Dendritic cell treated with granulocyte-macrophage colony-stimulating factor and Interleukin-4, amounts not matched to agents 40 ng/mL and 50 ng/mL, for 4 days (primary cell): ENCODE measurements at regions not wholly inside any gene's neighbourhood (a gene's known extent, or its start where the extent isn't known, plus 50 kb on each side); places are given as distances from the start of the nearest gene placed in this dataset.
"Not testable (repeated sequence)": the region's sequence is repeated elsewhere in the genome, so short reads cannot be mapped to it uniquely, and the experiment has no call there.

ENCODE experiments used
- H3K27ac Mint-ChIP-seq: one replicate; pipeline ENCODE4 v1.8.0; 2022; ENCODE audit warnings: mild to moderate bottlenecking, mixed read lengths
- H3K27me3 Mint-ChIP-seq: one replicate; pipeline ENCODE4 v1.8.0; 2022; ENCODE audit warnings: mild to moderate bottlenecking, mixed read lengths
- H3K36me3 Mint-ChIP-seq: one replicate; pipeline ENCODE4 v1.8.0; 2022; ENCODE audit warnings: low read depth, mixed read lengths
- H3K4me1 Mint-ChIP-seq: one replicate; pipeline ENCODE4 v1.8.0; 2022; ENCODE audit warnings: low read depth, mixed read lengths
- H3K4me3 Mint-ChIP-seq: one replicate; pipeline ENCODE4 v1.8.0; 2022; ENCODE audit warnings: mild to moderate bottlenecking, moderate library complexity, mixed read lengths
- H3K9me3 Mint-ChIP-seq: one replicate; pipeline ENCODE4 v1.8.0; 2022; ENCODE audit warnings: mixed read lengths
- intact Hi-C: fragments of 100-400 bp; cut with micrococcal nuclease; formaldehyde crosslinking; loops from one replicate; pipeline ENCODE4 v1.15.0; 2022

DNA sequence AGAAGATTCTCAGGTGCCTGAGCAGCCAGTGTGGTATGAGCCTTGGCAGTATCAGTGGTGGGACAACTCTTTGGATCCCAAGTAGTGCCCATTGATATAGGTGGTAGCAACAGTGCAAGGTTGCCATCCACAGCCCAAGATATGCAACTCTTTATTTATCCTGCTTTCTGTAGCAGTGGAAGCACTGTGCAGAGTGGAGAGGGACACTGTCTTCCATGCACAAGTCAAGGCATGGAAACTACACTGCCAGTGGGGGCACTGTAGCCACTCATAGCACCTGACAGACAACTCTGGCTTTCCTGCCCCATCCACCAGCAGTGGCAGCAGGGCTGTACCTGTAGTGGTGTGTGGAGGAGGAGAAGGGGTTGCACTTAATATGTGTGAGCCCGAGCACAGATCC, 409.6 kb upstream of the TMEFF2 start:
- no peaks in the 10 kb centered on the region for H3K27me3 Mint-ChIP-seq
- no peaks in the 10 kb centered on the region for H3K36me3 Mint-ChIP-seq
- H3K27ac Mint-ChIP-seq: no peak overlapping the region
- intact Hi-C loops: no loop called here
- no peak overlapping the region for H3K4me3 Mint-ChIP-seq
- no peaks in the 10 kb centered on the region for H3K4me1 Mint-ChIP-seq
- peaks cover 41% of the 10 kb centered on the region for H3K9me3 Mint-ChIP-seq

DNA sequence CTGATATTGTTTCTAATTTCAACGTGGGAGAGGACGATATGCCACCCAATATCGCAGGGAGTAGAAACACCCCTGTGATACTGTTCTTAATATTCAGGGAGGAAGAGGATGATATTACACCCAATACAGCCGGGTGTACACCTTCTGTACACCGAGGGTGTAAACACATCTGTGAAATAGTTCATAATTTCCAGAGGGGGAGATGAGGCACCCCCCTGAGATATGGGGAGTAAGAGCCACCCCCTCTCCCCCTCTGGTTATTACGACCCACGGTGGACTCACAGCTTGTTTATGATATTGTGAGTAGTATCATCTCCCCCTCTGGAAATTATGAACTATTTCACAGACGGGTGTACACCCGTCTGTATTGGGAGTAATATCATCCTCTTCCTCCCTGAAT, 403.9 kb upstream of the TMEFF2 start:
- H3K27me3 Mint-ChIP-seq, intact Hi-C loops, H3K4me1 Mint-ChIP-seq, H3K36me3 Mint-ChIP-seq, H3K4me3 Mint-ChIP-seq, H3K27ac Mint-ChIP-seq: not testable (repeated sequence)
- H3K9me3 Mint-ChIP-seq: peaks cover 34% of the 10 kb centered on the region

DNA sequence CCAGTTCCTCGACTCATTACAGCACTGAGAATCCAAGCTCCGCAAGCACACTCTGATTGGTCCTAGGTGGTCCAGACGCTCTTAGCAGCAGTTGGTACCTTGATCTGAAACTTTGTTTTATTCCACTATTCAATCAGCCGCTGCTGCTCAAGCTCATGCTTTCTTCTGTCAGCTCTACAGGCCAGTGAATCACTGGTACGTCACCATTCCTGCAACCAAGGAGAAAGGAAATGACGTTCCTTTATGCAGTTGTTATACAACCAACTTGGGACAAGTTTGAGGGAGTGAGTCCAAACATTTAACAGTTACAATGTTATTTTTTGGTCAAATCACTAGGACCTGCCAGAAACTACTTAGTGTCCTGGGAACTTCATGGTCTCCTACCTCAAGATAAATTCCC, 398.8 kb upstream of the TMEFF2 start:
- Mint-ChIP-seq H3K9me3 (peaks cover 17% of the 10 kb centered on the region), H3K36me3 (no peaks in the 10 kb centered on the region), H3K4me3 (no peak overlapping the region), H3K4me1 (no peaks in the 10 kb centered on the region), H3K27me3 (no peaks in the 10 kb centered on the region), H3K27ac (no peak overlapping the region)
- intact Hi-C loops: no loop called here

DNA sequence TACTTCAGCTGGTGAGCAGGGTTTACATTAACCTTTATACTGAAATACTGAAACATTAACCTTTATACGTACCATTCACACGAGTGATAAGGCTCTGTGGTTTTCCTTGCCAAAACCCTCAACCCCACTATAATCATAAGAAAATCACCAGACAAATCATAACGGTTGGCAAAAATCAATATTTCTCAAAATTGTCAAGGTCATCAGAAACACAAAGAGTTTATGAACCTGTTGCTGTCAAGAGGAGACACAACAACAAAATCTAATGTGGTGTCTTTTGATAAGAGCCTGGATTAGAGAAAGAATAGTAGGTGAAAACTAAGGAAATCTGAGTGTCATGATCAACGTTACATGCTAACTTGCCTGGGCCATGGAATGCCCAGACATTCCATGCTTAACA, 396.9 kb upstream of the TMEFF2 start:
- Mint-ChIP-seq H3K4me1 (no peaks in the 10 kb centered on the region), H3K9me3 (peaks cover 22% of the 10 kb centered on the region), H3K27ac (no peak overlapping the region), H3K4me3 (no peak overlapping the region), H3K27me3 (no peaks in the 10 kb centered on the region), H3K36me3 (no peaks in the 10 kb centered on the region)
- intact Hi-C loops: no loop called here

DNA sequence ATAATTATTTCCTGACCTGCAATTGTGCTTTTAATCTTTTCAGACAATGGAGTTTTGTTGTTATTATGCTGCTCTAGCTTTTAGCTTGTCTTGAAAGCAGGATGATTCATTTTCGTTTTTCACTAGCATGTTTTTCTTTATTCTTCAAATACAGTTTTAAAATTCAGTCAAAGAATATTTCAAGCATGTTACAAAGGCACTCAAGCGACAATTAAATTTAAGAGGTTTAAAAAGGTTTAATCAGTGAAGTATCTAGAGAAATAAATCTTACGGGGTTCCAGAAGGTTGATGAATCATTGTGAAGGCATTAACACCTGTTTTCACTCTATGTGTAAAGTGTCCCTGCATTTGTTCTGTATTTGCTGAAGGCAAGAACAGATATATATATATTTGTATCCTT, 390.7 kb upstream of the TMEFF2 start:
- Mint-ChIP-seq H3K4me3 (no peak overlapping the region), H3K4me1 (no peaks in the 10 kb centered on the region)
- intact Hi-C loops: no loop called here

DNA sequence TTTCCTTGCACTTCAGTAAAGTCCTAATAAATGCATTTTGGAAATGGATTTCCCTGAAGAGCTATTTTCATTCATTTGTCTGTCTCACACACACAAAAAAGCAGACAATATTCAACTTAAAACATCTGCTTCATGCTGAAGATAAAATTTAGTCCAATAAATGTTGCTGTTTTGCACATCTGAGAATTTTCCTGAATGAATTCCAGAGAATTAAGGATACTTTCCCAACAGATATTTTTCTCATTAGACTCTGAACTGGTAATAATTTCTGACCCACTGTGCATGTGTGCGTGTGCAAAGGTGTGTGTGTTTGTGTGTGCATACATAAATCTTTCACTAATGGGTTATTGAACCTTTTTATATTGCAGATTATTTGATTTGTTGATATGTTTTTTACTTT, 390.2 kb upstream of the TMEFF2 start:
- intact Hi-C loops: no loop called here
- Mint-ChIP-seq H3K4me1 (no peaks in the 10 kb centered on the region), H3K9me3 (peaks cover 9% of the 10 kb centered on the region), H3K27ac (no peak overlapping the region), H3K27me3 (no peaks in the 10 kb centered on the region), H3K36me3 (no peaks in the 10 kb centered on the region), H3K4me3 (no peak overlapping the region)

More for the DNA sequence above, 390.7 kb upstream of the TMEFF2 start:
- Mint-ChIP-seq H3K27me3 (no peaks in the 10 kb centered on the region), H3K36me3 (no peaks in the 10 kb centered on the region), H3K27ac (no peak overlapping the region), H3K9me3 (peaks cover 9% of the 10 kb centered on the region)

DNA sequence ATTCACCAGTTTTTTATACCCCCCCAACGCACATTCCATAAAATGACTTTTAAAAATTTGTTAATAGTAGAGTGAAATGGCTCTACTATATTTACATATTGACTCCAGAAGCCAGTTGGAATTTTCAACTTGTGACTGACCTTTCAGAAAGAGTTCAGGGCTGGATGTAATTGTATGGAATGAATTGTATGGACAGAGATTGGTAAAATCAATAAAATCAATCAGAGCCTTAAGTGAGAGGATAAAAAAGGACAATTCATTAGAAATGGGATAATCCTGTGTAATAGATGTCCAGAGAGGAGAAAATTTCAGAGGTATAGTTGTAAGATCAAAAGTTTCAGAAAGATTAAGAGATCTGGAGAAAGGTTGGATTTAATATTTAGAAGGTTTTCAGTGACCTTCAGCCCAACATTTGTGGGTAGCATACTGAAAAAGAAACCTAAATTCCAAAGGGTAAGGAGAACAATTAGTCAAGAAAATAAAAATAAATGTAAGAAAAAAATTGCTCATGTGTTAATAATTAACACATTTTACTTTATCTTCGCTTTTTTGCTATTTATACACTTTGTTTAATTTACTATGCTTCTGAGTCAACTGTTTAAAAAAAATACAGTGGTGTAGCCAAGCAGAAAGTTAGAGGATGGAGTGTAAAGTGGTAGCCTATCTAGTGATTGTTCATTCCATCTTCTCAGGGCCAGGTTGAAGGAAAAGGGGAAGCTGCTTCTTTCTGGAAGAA, 385.4 kb upstream of the TMEFF2 start:
- intact Hi-C loops: no loop called here
- no peaks in the 10 kb centered on the region for H3K4me1 Mint-ChIP-seq

DNA sequence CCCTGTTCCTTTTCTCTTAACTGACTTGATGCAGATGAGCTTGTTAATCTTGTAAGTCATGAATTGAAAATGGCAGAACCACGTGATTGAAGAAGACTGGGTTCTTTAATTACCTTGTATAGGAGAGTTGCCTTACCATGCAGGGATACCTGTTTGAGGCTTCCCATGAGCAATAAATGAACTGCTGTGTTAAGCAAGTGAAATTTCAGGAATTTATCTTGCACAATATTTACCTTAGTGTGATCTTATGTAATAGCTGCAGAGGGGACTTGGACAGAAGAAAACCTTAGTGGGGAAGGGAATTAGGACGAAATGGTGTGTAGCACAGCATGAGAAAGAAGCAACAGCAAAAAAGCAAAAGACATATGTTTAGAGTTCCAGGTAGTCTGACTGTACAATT, 384.0 kb upstream of the TMEFF2 start:
- no peaks in the 10 kb centered on the region for H3K36me3 Mint-ChIP-seq
- no peak overlapping the region for H3K4me3 Mint-ChIP-seq
- H3K9me3 Mint-ChIP-seq: peaks cover 15% of the 10 kb centered on the region
- intact Hi-C loops: no loop called here
- no peaks in the 10 kb centered on the region for H3K4me1 Mint-ChIP-seq
- no peaks in the 10 kb centered on the region for H3K27me3 Mint-ChIP-seq
- no peak overlapping the region for H3K27ac Mint-ChIP-seq

More for the DNA sequence above, 385.4 kb upstream of the TMEFF2 start:
- Mint-ChIP-seq H3K27me3 (no peaks in the 10 kb centered on the region), H3K36me3 (no peaks in the 10 kb centered on the region), H3K27ac (no peak overlapping the region), H3K9me3 (peaks cover 15% of the 10 kb centered on the region), H3K4me3 (no peak overlapping the region)

DNA sequence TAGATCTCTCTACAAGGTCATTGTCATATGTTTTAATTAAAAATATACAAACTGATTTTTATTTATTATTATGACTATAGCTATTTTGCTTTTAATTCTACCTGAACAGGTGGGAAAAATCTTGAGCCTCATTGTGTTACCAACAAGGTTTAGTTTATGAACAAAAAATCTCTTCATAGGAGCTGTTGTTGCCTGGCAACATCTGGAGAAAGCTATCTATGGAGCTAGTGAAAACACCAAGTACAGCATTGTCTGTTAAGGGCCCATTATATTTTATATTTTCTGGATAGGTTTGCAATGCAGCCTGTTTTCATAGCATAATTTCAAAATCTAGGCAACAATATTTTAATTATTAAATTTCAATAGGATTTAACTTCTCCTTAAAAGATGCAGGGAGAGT, 383.0 kb upstream of the TMEFF2 start:
- intact Hi-C loops: no loop called here
- Mint-ChIP-seq H3K27me3 (no peaks in the 10 kb centered on the region), H3K4me1 (no peaks in the 10 kb centered on the region), H3K9me3 (peaks cover 15% of the 10 kb centered on the region), H3K27ac (no peak overlapping the region), H3K36me3 (no peaks in the 10 kb centered on the region), H3K4me3 (no peak overlapping the region)

DNA sequence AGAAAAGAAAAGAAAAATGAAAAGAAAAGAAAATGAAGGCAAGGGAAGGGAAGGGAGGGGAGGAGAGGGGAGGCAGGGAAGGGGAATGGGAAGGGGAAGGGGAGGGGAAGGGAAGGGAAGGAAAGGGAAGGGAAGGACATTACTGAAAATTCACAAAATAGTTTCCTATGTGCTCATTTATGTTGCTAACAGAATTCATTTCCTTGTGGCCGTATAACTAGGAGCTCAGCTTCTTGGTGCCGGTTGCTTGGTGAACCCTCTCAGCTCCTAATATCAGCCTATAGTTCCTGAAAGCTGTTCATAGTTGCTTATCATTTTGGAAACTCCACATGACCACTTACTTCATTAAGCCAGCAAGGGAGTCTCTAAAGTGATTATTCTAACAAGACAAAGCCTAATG, 379.8 kb upstream of the TMEFF2 start:
- H3K27ac Mint-ChIP-seq: no peak overlapping the region
- H3K4me1 Mint-ChIP-seq: no peaks in the 10 kb centered on the region
- H3K4me3 Mint-ChIP-seq: no peak overlapping the region
- no peaks in the 10 kb centered on the region for H3K36me3 Mint-ChIP-seq
- intact Hi-C loops: no loop called here
- H3K9me3 Mint-ChIP-seq: peaks cover 15% of the 10 kb centered on the region
- no peaks in the 10 kb centered on the region for H3K27me3 Mint-ChIP-seq

DNA sequence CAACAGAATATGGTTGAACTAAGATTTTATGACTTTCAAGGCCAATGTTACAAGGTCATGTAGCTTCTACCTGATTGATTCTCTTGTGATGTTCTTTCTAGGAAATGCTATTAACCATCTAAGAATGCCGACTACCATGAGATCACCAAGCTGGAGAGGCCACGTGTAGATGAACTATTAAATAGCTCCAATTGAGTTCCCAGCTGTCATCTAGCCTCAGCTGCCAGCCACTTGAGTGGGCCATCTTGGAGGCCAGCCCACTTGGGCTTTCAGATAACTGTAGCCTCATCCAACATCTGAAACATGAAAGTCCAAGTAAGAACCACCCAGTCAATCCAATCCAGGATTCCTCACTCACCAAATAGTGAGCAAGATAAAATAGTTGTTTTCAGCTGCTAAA, 376.9 kb upstream of the TMEFF2 start:
- peaks cover 9% of the 10 kb centered on the region for H3K9me3 Mint-ChIP-seq
- H3K4me3 Mint-ChIP-seq: no peak overlapping the region
- H3K27me3 Mint-ChIP-seq: no peaks in the 10 kb centered on the region
- no peaks in the 10 kb centered on the region for H3K36me3 Mint-ChIP-seq
- no peaks in the 10 kb centered on the region for H3K4me1 Mint-ChIP-seq
- H3K27ac Mint-ChIP-seq: no peak overlapping the region
- intact Hi-C loops: no loop called here

DNA sequence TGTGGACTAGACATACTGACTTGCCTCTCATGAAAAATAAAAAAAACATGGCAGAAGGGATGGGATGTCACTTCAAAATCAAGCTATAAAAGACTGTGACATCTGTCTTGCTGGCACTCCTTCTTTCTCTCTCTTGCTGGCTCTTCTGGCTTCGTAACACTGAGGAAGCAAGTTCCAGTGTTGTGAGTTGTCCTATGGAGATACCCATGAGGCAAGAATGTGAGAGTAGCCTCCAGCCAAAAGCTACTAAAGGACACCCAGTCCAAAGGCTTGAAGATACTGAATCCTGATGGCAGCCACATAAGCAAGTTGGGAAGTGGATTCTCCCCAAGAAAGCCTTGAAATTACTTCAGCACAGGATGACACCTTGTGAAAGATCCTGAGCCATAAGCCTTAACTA, 376.1 kb upstream of the TMEFF2 start:
- intact Hi-C loops: no loop called here
- Mint-ChIP-seq H3K9me3 (peaks cover 4% of the 10 kb centered on the region), H3K27me3 (no peaks in the 10 kb centered on the region), H3K36me3 (no peaks in the 10 kb centered on the region), H3K4me3 (no peak overlapping the region), H3K4me1 (no peaks in the 10 kb centered on the region), H3K27ac (no peak overlapping the region)

DNA sequence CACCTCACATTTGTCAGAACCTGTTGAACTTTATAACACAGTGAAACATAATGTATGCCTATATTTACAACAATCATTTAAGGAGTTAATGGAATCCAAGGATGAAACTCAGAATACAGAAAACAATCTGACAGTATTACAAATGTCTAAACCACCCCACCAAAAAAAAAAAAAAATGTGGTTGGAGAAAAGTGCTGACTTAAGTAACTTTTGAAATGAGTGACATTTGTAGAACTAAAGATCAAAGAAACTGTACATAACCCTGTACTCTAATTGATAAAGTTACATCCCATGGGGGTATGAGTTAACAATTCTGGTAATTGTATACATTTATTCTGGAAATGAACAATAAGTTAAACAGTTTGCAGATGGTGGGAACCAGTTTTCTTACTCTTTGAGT, 372.1 kb upstream of the TMEFF2 start:
- no peaks in the 10 kb centered on the region for H3K36me3 Mint-ChIP-seq
- no peak overlapping the region for H3K27ac Mint-ChIP-seq
- H3K27me3 Mint-ChIP-seq: no peaks in the 10 kb centered on the region
- intact Hi-C loops: no loop called here
- no peaks in the 10 kb centered on the region for H3K9me3 Mint-ChIP-seq
- no peaks in the 10 kb centered on the region for H3K4me1 Mint-ChIP-seq
- no peak overlapping the region for H3K4me3 Mint-ChIP-seq

DNA sequence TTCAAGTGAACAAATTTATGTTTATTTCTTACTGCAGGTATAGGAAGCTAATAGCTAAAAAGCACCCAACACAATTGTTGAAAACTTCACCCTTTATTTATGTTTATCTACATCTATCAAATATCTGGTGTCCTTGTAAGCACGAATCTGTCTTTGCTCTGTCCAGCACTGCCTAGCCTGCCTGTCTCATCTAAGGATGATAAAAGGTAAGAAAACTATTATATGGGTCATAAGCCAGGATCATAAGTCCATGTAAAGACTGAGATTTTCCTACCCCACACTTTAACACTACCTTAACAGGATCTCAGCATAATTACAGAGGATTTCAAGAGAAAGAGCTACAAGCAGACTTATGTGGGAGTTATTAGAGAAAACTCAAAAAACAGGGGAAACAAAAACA, 365.6 kb upstream of the TMEFF2 start:
- H3K9me3 Mint-ChIP-seq: peaks cover 7% of the 10 kb centered on the region
- H3K27ac Mint-ChIP-seq: no peak overlapping the region
- H3K4me3 Mint-ChIP-seq: no peak overlapping the region
- H3K4me1 Mint-ChIP-seq: no peaks in the 10 kb centered on the region
- intact Hi-C loops: no loop called here
- no peaks in the 10 kb centered on the region for H3K36me3 Mint-ChIP-seq
- no peaks in the 10 kb centered on the region for H3K27me3 Mint-ChIP-seq

DNA sequence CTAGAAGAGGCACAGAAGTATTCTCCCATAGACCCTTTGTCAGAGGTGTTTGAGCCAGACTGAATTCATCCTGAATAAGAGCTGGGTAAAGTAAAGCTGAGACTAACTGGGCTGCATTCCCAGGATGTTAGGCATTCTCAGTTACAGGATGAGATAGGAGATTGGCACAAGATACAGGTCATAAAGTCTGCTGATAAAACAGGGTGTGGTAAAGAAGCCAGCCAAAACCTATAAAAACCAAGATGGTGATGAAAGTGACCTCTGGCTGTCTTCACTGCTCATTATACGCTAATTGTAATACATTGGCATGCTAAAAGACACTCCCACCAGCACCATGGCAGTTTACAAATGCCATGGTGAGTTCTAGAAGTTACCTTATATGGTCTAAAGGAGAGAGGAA, 364.9 kb upstream of the TMEFF2 start:
- Mint-ChIP-seq H3K9me3 (peaks cover 7% of the 10 kb centered on the region), H3K27me3 (no peaks in the 10 kb centered on the region), H3K27ac (no peak overlapping the region), H3K36me3 (no peaks in the 10 kb centered on the region), H3K4me3 (no peak overlapping the region), H3K4me1 (no peaks in the 10 kb centered on the region)
- intact Hi-C loops: no loop called here
